Parathyroid adenoma (tissue), 2 donors: ENCODE measurements at regions not wholly inside any gene's neighbourhood (a gene's known extent, or its start where the extent isn't known, plus 50 kb on each side); places are given as distances from the start of the nearest gene placed in this dataset.

ENCODE experiments used
- H2AFZ ChIP-seq: fragments of 300-600 bp; sonication (generic); one replicate; pipeline ENCODE4 v1.7.0; 2017; ENCODE audit warnings: antibody characterized with exemption, mild to moderate bottlenecking
- H3K27ac ChIP-seq: fragments of 300-600 bp; sonication (generic); one replicate; pipeline ENCODE4 v1.7.0; 2017
- H3K27me3 ChIP-seq: fragments of 300-600 bp; sonication (generic); one replicate; pipeline ENCODE4 v1.7.0; 2017; ENCODE audit warnings: low read length; ENCODE audit not compliant: control insufficient read depth, insufficient read depth
- H3K36me3 ChIP-seq: fragments of 300-600 bp; sonication (generic); one replicate; pipeline ENCODE4 v1.7.0; 2017; ENCODE audit warnings: low read length; ENCODE audit not compliant: control insufficient read depth, insufficient read depth
- H3K4me1 ChIP-seq: fragments of 300-600 bp; sonication (generic); one replicate; pipeline ENCODE4 v1.7.0; 2017; ENCODE audit warnings: control low read depth
- H3K4me2 ChIP-seq: fragments of 300-600 bp; sonication (generic); one replicate; pipeline ENCODE4 v1.7.0; 2017; ENCODE audit warnings: low read length
- H3K4me3 ChIP-seq: fragments of 300-600 bp; sonication (generic); one replicate; pipeline ENCODE4 v1.7.0; 2017; ENCODE audit warnings: low read depth, low read length
- H3K79me2 ChIP-seq: fragments of 300-600 bp; sonication (generic); one replicate; pipeline ENCODE4 v1.7.0; 2017; ENCODE audit warnings: control low read depth
- H3K9ac ChIP-seq: fragments of 300-600 bp; sonication (generic); one replicate; pipeline ENCODE4 v1.7.0; 2017; ENCODE audit warnings: mild to moderate bottlenecking
- H3K9me3 ChIP-seq: fragments of 300-600 bp; sonication (generic); one replicate; pipeline ENCODE4 v1.7.0; 2017; ENCODE audit warnings: low read length; ENCODE audit not compliant: control insufficient read depth
- CTCF ChIP-seq: fragments of 300-600 bp; sonication (generic); IDR thresholded peaks from one replicate; pipeline ENCODE4 v1.7.0; 2017; ENCODE audit warnings: antibody characterized with exemption, mild to moderate bottlenecking
- donor health status: primary hyperparathyroidism.

GRCh38 chr13:107881362-107881761 is 334.0 kb downstream of the LIG4 start:
- H3K27ac ChIP-seq, result no peak overlapping the region
- no peaks in the 10 kb centered on the region for H3K9me3 ChIP-seq
- H3K4me3 ChIP-seq, result no peak overlapping the region
- no peaks in the 10 kb centered on the region for H3K79me2 ChIP-seq
- no peaks in the 10 kb centered on the region for H3K4me1 ChIP-seq
- no peak overlapping the region for H3K4me2 ChIP-seq
- TF ChIP-seq CTCF, result no peak
- no peaks in the 10 kb centered on the region for H3K36me3 ChIP-seq
- no peak overlapping the region for H3K9ac ChIP-seq
- H2AFZ ChIP-seq, result no peak overlapping the region
- H3K27me3 ChIP-seq, result no peaks in the 10 kb centered on the region

GRCh38 chr13:107874456-107874855 is 340.9 kb downstream of the LIG4 start:
- Histone ChIP-seq H3K27me3 (no peaks in the 10 kb centered on the region), H3K27ac (no peak overlapping the region), H3K4me3 (no peak overlapping the region), H2AFZ (no peak overlapping the region), H3K4me1 (no peaks in the 10 kb centered on the region), H3K79me2 (no peaks in the 10 kb centered on the region), H3K9me3 (no peaks in the 10 kb centered on the region), H3K4me2 (no peak overlapping the region), H3K9ac (no peak overlapping the region), H3K36me3 (no peaks in the 10 kb centered on the region)
- no peak for TF ChIP-seq CTCF

GRCh38 chr13:107873926-107874325 is 341.4 kb downstream of the LIG4 start:
- H3K9me3 ChIP-seq, result no peaks in the 10 kb centered on the region
- H2AFZ ChIP-seq, result no peak overlapping the region
- no peak overlapping the region for H3K4me2 ChIP-seq
- H3K4me1 ChIP-seq, result no peaks in the 10 kb centered on the region
- H3K9ac ChIP-seq, result no peak overlapping the region
- H3K4me3 ChIP-seq, result no peak overlapping the region
- no peaks in the 10 kb centered on the region for H3K27me3 ChIP-seq
- no peak overlapping the region for H3K27ac ChIP-seq
- no peak for TF ChIP-seq CTCF
- no peaks in the 10 kb centered on the region for H3K36me3 ChIP-seq
- H3K79me2 ChIP-seq, result no peaks in the 10 kb centered on the region

- no peak overlapping the region for H3K4me2 ChIP-seq
- no peak overlapping the region for H3K27ac ChIP-seq
- no peaks in the 10 kb centered on the region for H3K79me2 ChIP-seq
- no peak overlapping the region for H3K9ac ChIP-seq
- no peaks in the 10 kb centered on the region for H3K4me1 ChIP-seq
- no peaks in the 10 kb centered on the region for H3K36me3 ChIP-seq
- no peak for TF ChIP-seq CTCF
- H3K9me3 ChIP-seq, result no peaks in the 10 kb centered on the region
- H3K27me3 ChIP-seq, result no peaks in the 10 kb centered on the region
- H3K4me3 ChIP-seq, result no peak overlapping the region
- no peak overlapping the region for H2AFZ ChIP-seq
Measured at GRCh38 chr13:107870400-107870799, 344.9 kb downstream of the LIG4 start.

GRCh38 chr13:107867701-107868661 is 347.4 kb downstream of the LIG4 start:
- H3K36me3 ChIP-seq, result no peaks in the 10 kb centered on the region
- H3K4me1 ChIP-seq, result no peaks in the 10 kb centered on the region
- H3K27me3 ChIP-seq, result no peaks in the 10 kb centered on the region
- H3K27ac ChIP-seq, result peak overlapping the region; percentile 47
- no peak overlapping the region for H3K9ac ChIP-seq
- H3K4me3 ChIP-seq, result peak overlapping the region; percentile 46
- no peaks in the 10 kb centered on the region for H3K79me2 ChIP-seq
- peak; percentile 41 for TF ChIP-seq CTCF
- no peaks in the 10 kb centered on the region for H3K9me3 ChIP-seq
- H2AFZ ChIP-seq, result peak overlapping the region; percentile 86
- H3K4me2 ChIP-seq, result peak overlapping the region; percentile 77
